Endothelial cell of umbilical vein (primary cell): ENCODE measurements at regions not wholly inside any gene's neighbourhood (a gene's known extent, or its start where the extent isn't known, plus 50 kb on each side); places are given as distances from the start of the nearest gene placed in this dataset.

ENCODE experiments used
- BruUV-seq: library from RNA; stranded (reverse); fragments of 400-500 nt; replicated peaks from 2 replicates; lab custom pipeline; 2021; lab: Mats Ljungman, UMichigan
- CTCF ChIA-PET: fragments of 300-600, 350-600 bp; sonication (Branson Sonifier 250); formaldehyde crosslinking; loops from one replicate; lab custom pipeline; 2021; ENCODE audit warnings: antibody characterized with exemption, inconsistent platforms; lab: Charles Lee
- POLR2A ChIA-PET: fragments of 300-600, 350-600 bp; sonication (Branson Sonifier 250); formaldehyde crosslinking; loops from one replicate; lab custom pipeline; 2021; ENCODE audit warnings: antibody characterized with exemption, inconsistent platforms; lab: Charles Lee
- DNase-seq: peaks from one replicate; pipeline ENCODE4 v3.0.0-alpha.2; 2011; ENCODE audit warnings: low read depth, low spot score
- FAIRE-seq: peaks from 2 replicates; lab custom pipeline; 2011; peaks lifted over from hg19 to GRCh38; lab: Jason Lieb, UNC
- H2AFZ ChIP-seq: 2 replicates; pipeline ENCODE4 v1.6.0; 2012; ENCODE audit warnings: low read depth, low read length, control low read depth, inconsistent platforms
- H3K27ac ChIP-seq: 2 replicates; pipeline ENCODE4 v1.5.1; 2011; ENCODE audit warnings: low read depth, mild to moderate bottlenecking, control low read depth, low read length, moderate library complexity; ENCODE audit not compliant: insufficient read depth
- H3K27me3 ChIP-seq, 2 experiments: 2 replicates each; pipeline versions ENCODE4 v1.6.0 to v1.6.1; 2011; ENCODE audit warnings: low read length in 2 of 2, mixed read lengths in 1 of 2; ENCODE audit not compliant: control insufficient read depth in 2 of 2, insufficient read depth in 2 of 2
- H3K36me3 ChIP-seq, 2 experiments: 2 replicates in 1 of 2; 3 replicates in 1 of 2; pipeline ENCODE4 v1.5.1; 2011; ENCODE audit warnings: low read length in 2 of 2, mild to moderate bottlenecking in 1 of 2, moderate library complexity in 1 of 2; ENCODE audit not compliant: control insufficient read depth in 2 of 2, insufficient read depth in 2 of 2; ENCODE audit errors: extremely low read depth in 1 of 2
- H3K4me1 ChIP-seq: 3 replicates; pipeline ENCODE4 v1.5.1; 2011; ENCODE audit warnings: mild to moderate bottlenecking, low read length; ENCODE audit not compliant: control insufficient read depth, insufficient read depth; ENCODE audit errors: extremely low read depth
- H3K4me2 ChIP-seq: 2 replicates; pipeline ENCODE4 v1.6.1; 2011; ENCODE audit warnings: low read length, control low read depth, mixed read lengths; ENCODE audit not compliant: insufficient read depth
- H3K4me3 ChIP-seq, 3 experiments: fragments of 200-600 bp in 1 of 3; sonication (generic), shearing (Covaris generic) in 1 of 3; replicated peaks in 1 of 3; 2 replicates each; pipeline ENCODE4 v1.5.1; 2011 to 2016; ENCODE audit warnings: control low read depth in 3 of 3, low read length in 3 of 3, mild to moderate bottlenecking in 2 of 3, inconsistent platforms in 1 of 3, low read depth in 1 of 3, moderate library complexity in 1 of 3; ENCODE audit not compliant: insufficient read depth in 1 of 3
- H3K79me2 ChIP-seq: 2 replicates; pipeline ENCODE4 v1.6.0; 2012; ENCODE audit warnings: low read length, inconsistent platforms; ENCODE audit not compliant: control insufficient read depth, insufficient read depth
- H3K9ac ChIP-seq: replicated peaks from 2 replicates; pipeline ENCODE3; 2011; ENCODE audit warnings: low read length, control low read depth; ENCODE audit not compliant: insufficient read depth; ENCODE audit errors: extremely low read depth
- H3K9me1 ChIP-seq: replicated peaks from 3 replicates; pipeline ENCODE4 v1.6.0; 2011; ENCODE audit warnings: mild to moderate bottlenecking, low read length; ENCODE audit not compliant: control insufficient read depth, insufficient read depth; ENCODE audit errors: extremely low read depth
- H3K9me3 ChIP-seq: replicated peaks from 2 replicates; pipeline ENCODE4 v1.5.1; 2012; ENCODE audit warnings: low read length, inconsistent platforms; ENCODE audit not compliant: control insufficient read depth, insufficient read depth
- H4K20me1 ChIP-seq: replicated peaks from 2 replicates; pipeline ENCODE3; 2011; ENCODE audit warnings: mild to moderate bottlenecking, low read length; ENCODE audit not compliant: control insufficient read depth, insufficient read depth; ENCODE audit errors: extremely low read depth
- CTCF ChIP-seq, 2 donors: IDR thresholded peaks; 1 replicate in 1 of 2; 2 replicates in 1 of 2; pipeline ENCODE4 v1.5.1; 2011; ENCODE audit warnings: low read length in 2 of 2, mild to moderate bottlenecking in 2 of 2, moderate library complexity in 2 of 2, control low read depth in 1 of 2, inconsistent platforms in 1 of 2, low read depth in 1 of 2; ENCODE audit not compliant: insufficient read depth in 1 of 2; ENCODE audit errors: extremely low read depth in 1 of 2
- FOS ChIP-seq: IDR thresholded peaks from 2 replicates; pipeline ENCODE4 v1.6.1; 2011; ENCODE audit warnings: mild to moderate bottlenecking, low read length, moderate library complexity, borderline replicate concordance; ENCODE audit not compliant: insufficient read depth
- GATA2 ChIP-seq: IDR thresholded peaks from 2 replicates; pipeline ENCODE4 v1.7.0; 2011; ENCODE audit warnings: low read depth, mild to moderate bottlenecking, moderate library complexity, mixed read lengths, low read length; ENCODE audit not compliant: insufficient read length, insufficient read depth
- JUN ChIP-seq: IDR thresholded peaks from 2 replicates; pipeline ENCODE4 v1.6.1; 2011; ENCODE audit warnings: borderline replicate concordance, low read depth; ENCODE audit not compliant: insufficient read length, insufficient read depth
- MAX ChIP-seq: IDR thresholded peaks from 2 replicates; pipeline ENCODE4 v1.6.1; 2011; ENCODE audit not compliant: insufficient read depth, insufficient read length
- MYC ChIP-seq: IDR thresholded peaks from one replicate; pipeline ENCODE4 v1.6.1; 2011; ENCODE audit warnings: mild to moderate bottlenecking, low read depth, low read length
- POLR2A ChIP-seq: IDR thresholded peaks from 2 replicates; pipeline ENCODE4 v1.6.1; 2012; ENCODE audit warnings: low read depth, mild to moderate bottlenecking, control low read depth, low read length
- POLR2AphosphoS5 ChIP-seq: IDR thresholded peaks from 2 replicates; pipeline ENCODE4 v1.6.1; 2012; ENCODE audit warnings: low read depth, mild to moderate bottlenecking, control low read depth, low read length, moderate library complexity; ENCODE audit not compliant: insufficient read depth
- dilution Hi-C: fragments of 300-500 bp; cut with MboI; formaldehyde crosslinking; loops from one replicate; pipeline ENCODE4 v1.15.0; 2019; ENCODE audit warnings: low sequenced_read_pairs; ENCODE audit not compliant: extremely low pct_ligation_motif_present
- intact Hi-C: fragments of 100-400 bp; cut with micrococcal nuclease; formaldehyde crosslinking; loops from one replicate; pipeline ENCODE4 v1.10.0; 2022

GRCh38 chr9:93900436-93900819, 54.7 kb downstream of the BARX1 start:
- intact Hi-C loops, result no loop called here
- no TSS peak for BruUV-seq
- no peak overlapping the region for H3K4me2 ChIP-seq

More at GRCh38 chr9:93900436-93900819, 54.7 kb downstream of the BARX1 start:
- H3K27me3 ChIP-seq, result no peaks in the 10 kb centered on the region
- no peaks in the 10 kb centered on the region for H3K79me2 ChIP-seq
- H3K9me1 ChIP-seq, result no peaks in the 10 kb centered on the region
- ChIA-PET CTCF (interaction anchor here (0.8 kb wide), 1 partner anchor 73 kb away, joined by 3 read pairs; no protein-coding TSS in a partner anchor), POLR2A (no interaction called here)
- H2AFZ ChIP-seq, result no peak overlapping the region
- H3K9ac ChIP-seq, result no peak overlapping the region
- dilution Hi-C loops, result no loop called here
- no peak overlapping the region for H3K27ac ChIP-seq
- no peaks in the 10 kb centered on the region for H3K9me3 ChIP-seq
- TF ChIP-seq GATA2, result no peak
- TF ChIP-seq CTCF (IDR thresholded peaks at IDR 0.05; ENCODE audit: extremely low read depth in 1 of 2, insufficient read depth in 1 of 2, low read depth in 1 of 2, low read length in 2 of 2), result no peak
- no peak for TF ChIP-seq FOS
- no peak for TF ChIP-seq JUN
- TF ChIP-seq POLR2AphosphoS5, result no peak
- TF ChIP-seq POLR2A, result no peak
- TF ChIP-seq MYC, result no peak
- TF ChIP-seq MAX, result no peak
- FAIRE-seq (no peak), DNase-seq (no peak)
- no peak overlapping the region for H3K4me3 ChIP-seq
- H3K36me3 ChIP-seq, result no peaks in the 10 kb centered on the region
- no peaks in the 10 kb centered on the region for H4K20me1 ChIP-seq
- H3K4me1 ChIP-seq, result no peaks in the 10 kb centered on the region
